ENCODE measurements at regions not wholly inside any gene's neighbourhood (a gene's known extent, or its start where the extent isn't known, plus 50 kb on each side); places are given as distances from the start of the nearest gene placed in this dataset.

GRCh38 chr6:140915103-140915502 is 1217.6 kb upstream of the GJE1 start:
- no peak overlapping the region for H3K4me3 ChIP-seq (ENCODE audit: low read depth, low read length)
- DNase-seq (ENCODE audit: low read depth) = no peak
- TF ChIP-seq, protein P1, sequence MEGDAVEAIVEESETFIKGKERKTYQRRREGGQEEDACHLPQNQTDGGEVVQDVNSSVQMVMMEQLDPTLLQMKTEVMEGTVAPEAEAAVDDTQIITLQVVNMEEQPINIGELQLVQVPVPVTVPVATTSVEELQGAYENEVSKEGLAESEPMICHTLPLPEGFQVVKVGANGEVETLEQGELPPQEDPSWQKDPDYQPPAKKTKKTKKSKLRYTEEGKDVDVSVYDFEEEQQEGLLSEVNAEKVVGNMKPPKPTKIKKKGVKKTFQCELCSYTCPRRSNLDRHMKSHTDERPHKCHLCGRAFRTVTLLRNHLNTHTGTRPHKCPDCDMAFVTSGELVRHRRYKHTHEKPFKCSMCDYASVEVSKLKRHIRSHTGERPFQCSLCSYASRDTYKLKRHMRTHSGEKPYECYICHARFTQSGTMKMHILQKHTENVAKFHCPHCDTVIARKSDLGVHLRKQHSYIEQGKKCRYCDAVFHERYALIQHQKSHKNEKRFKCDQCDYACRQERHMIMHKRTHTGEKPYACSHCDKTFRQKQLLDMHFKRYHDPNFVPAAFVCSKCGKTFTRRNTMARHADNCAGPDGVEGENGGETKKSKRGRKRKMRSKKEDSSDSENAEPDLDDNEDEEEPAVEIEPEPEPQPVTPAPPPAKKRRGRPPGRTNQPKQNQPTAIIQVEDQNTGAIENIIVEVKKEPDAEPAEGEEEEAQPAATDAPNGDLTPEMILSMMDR (IDR thresholded peaks at IDR 0.05; ENCODE audit: insufficient read depth, low read length) = no peak

GRCh38 chr6:140912686-140913085 is 1220.0 kb upstream of the GJE1 start:
- no peak for DNase-seq (ENCODE audit: low read depth)
- no peak overlapping the region for H3K4me3 ChIP-seq (ENCODE audit: low read depth, low read length)
- TF ChIP-seq, protein P1 (IDR thresholded peaks at IDR 0.05; ENCODE audit: insufficient read depth, low read length) = no peak

GRCh38 chr6:140909625-140910024 is 1223.1 kb upstream of the GJE1 start:
- DNase-seq (ENCODE audit: low read depth) = peak; percentile 16
- no peak overlapping the region for H3K4me3 ChIP-seq (ENCODE audit: low read depth, low read length)
- TF ChIP-seq, protein P1 (IDR thresholded peaks at IDR 0.05; ENCODE audit: insufficient read depth, low read length) = no peak

- no peak overlapping the region for H3K4me3 ChIP-seq (ENCODE audit: low read depth, low read length)
- TF ChIP-seq, protein P1 (IDR thresholded peaks at IDR 0.05; ENCODE audit: insufficient read depth, low read length) = no peak
- DNase-seq (ENCODE audit: low read depth) = peak; percentile 52
Observed at GRCh38 chr6:140909156-140909555, 1223.6 kb upstream of the GJE1 start.

- TF ChIP-seq, protein P1 (IDR thresholded peaks at IDR 0.05; ENCODE audit: insufficient read depth, low read length) = no peak
- no peak for DNase-seq (ENCODE audit: low read depth)
- no peak overlapping the region for H3K4me3 ChIP-seq (ENCODE audit: low read depth, low read length)
Observed at GRCh38 chr6:140908505-140908904, 1224.2 kb upstream of the GJE1 start.

- no peak for DNase-seq (ENCODE audit: low read depth)
- no peak overlapping the region for H3K4me3 ChIP-seq (ENCODE audit: low read depth, low read length)
- TF ChIP-seq, protein P1 (IDR thresholded peaks at IDR 0.05; ENCODE audit: insufficient read depth, low read length) = no peak
Observed at GRCh38 chr6:140907235-140907634, 1225.5 kb upstream of the GJE1 start.

DNA sequence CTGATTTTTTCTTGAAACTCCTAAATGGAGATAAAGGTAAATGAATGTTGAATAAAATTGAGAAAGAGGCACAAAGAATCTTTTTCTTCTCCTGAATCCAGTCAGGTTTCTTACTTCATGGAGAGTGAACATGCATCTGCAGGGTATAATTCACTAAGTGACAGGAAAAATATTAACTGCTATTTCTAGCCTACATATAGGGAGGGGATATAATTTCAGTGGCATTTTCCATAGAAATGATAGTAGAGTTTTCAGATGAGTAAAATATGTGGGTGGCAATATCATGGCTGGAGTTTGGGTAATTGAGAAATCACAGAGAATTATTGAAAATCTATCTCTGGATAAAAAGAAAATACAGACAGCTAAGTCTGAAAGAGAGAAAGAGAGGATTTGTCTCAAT is 1227.0 kb upstream of the GJE1 start:
- no peak overlapping the region for H3K4me3 ChIP-seq (ENCODE audit: low read depth, low read length)
- DNase-seq (ENCODE audit: low read depth) = no peak
- TF ChIP-seq, protein P1 (IDR thresholded peaks at IDR 0.05; ENCODE audit: insufficient read depth, low read length) = no peak
